HG03354 (cell line): ENCODE measurements at regions not wholly inside any gene's neighbourhood (a gene's known extent, or its start where the extent isn't known, plus 50 kb on each side); places are given as distances from the start of the nearest gene placed in this dataset.

Source experiments
- ATAC-seq: cut with Tn5 transposase; IDR thresholded peaks from one replicate; pipeline ENCODE4 v1.9.1; 2021; ENCODE audit warnings: mild to moderate bottlenecking; ENCODE audit not compliant: unreplicated experiment, poor library complexity, severe bottlenecking

- ATAC-seq, result no peak
Observed at GRCh38 chr15:48025118-48025517, 95.7 kb upstream of the SLC24A5 start.

- ATAC-seq, result no peak
Observed at GRCh38 chr15:48028712-48029111, 92.1 kb upstream of the SLC24A5 start.

DNA sequence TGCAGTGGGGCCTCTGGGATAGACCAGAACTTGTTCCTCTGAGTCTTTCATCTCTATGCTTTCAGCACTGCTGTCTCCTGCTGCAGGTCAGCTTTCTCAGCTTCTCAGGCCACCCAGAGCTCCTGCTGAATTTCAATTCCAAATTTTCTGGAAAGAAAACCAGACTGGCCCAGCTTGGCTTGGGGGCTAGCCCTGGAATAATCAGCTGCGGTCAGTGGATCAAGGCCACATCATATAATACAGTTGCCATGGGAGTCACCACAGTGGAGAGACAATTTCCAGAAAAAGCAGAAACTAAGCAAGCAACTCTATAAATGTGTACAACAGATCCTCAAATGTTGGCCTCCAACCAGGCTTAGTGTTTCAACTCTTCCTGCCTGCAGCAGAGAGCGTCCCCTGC, 91.1 kb upstream of the SLC24A5 start:
- ATAC-seq, result no peak

GRCh38 chr15:48031466-48031865, 89.3 kb upstream of the SLC24A5 start:
- no peak for ATAC-seq

GRCh38 chr15:48031973-48032372, 88.8 kb upstream of the SLC24A5 start:
- ATAC-seq, result no peak

- ATAC-seq, result no peak
Observed at GRCh38 chr15:48032911-48033310, 87.9 kb upstream of the SLC24A5 start.

- no peak for ATAC-seq
Observed at GRCh38 chr15:48038221-48038620, 82.6 kb upstream of the SLC24A5 start.

GRCh38 chr15:48040166-48040817, 80.5 kb upstream of the SLC24A5 start:
- ATAC-seq, result no peak

- no peak for ATAC-seq
Observed at GRCh38 chr15:48041454-48041853, 79.3 kb upstream of the SLC24A5 start.

DNA sequence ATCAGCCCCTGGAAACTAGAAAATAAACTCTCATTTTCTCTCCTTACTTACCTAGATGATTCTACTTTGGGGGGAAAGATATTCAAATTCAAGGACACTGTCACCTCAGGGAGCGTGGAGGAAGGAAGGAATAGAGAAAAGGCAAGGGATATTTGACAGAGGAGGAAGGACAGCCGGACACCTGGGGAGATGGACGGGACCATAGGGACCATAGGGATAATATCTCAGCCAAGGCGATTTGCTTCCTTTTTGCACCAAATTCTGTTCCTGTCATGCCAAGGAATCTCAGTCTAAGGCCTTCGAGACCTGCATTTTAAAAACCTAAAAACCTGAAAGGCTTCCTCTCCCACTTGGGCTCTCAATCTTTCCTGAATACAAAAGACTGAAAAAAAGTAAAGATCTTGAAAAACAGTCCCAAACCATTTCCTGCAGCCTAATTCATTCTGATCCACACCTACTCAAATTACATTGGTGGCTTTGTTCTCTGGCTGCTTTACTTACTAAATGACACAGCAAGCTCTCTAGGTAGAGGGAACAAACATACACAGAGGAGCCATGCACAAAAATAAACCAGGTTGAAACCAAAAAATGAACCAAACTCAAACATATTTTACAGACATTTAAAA, 73.9 kb upstream of the SLC24A5 start:
- ATAC-seq, result no peak

- no peak for ATAC-seq
Observed at GRCh38 chr15:48049736-48050135, 71.1 kb upstream of the SLC24A5 start.

DNA sequence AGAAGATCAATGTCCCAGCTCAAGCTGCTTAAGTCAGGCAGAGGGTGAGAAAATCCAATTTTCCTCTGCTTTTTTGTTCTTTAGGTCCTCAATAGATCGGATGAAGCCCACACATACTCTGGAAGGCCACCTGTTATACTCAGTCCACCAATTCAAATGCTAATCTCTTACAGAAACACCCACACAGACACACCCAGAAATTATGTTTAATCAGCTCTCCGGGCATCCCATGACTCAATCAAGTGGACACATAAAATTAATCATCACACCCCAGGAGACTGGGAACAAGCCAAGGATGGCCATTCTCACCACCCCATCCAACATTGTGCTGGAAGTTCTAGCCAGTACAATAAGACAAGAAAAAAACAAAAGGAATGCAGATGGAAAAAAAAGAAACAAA, 67.8 kb upstream of the SLC24A5 start:
- no peak for ATAC-seq

DNA sequence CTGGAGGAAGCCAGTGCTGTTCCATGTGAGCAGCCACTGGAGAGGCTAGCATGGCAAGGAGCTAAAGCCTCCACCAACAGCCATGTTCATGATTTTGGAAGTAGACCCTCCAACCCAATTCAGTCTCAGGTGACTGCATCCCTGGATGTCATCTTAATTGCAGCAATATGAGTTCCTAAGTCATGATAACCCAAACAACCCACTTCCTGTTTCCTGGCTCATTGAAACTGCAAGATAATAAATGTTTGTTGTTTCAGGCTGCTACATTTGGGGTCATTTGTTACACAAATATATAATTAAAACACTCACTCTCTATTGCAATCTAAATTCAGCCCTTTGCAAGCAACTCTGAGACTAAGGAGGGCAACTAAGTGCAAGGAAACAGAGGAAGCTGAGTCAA, 62.4 kb upstream of the SLC24A5 start:
- no peak for ATAC-seq

- ATAC-seq, result no peak
Observed at GRCh38 chr15:48059791-48060190, 61.0 kb upstream of the SLC24A5 start.

GRCh38 chr15:48060396-48060795, 60.4 kb upstream of the SLC24A5 start:
- no peak for ATAC-seq

DNA sequence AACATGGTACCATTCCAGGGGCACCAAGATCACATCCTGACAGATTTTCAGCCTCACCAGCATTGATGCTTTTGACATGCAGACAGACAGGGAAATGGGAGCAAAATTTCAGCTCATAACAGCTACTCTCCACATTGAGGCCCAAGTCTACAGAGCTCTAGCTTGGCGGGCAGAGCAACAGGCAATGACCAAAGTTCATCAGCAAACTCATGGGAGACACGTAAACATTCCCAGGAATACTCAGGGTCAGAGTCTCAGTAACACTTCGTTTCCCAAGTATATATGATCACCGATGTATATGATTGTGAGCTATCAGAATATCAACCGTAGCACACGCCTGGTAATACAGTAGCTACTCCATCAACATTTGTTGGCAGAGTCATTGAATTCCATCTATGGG, 59.2 kb upstream of the SLC24A5 start:
- no peak for ATAC-seq

DNA sequence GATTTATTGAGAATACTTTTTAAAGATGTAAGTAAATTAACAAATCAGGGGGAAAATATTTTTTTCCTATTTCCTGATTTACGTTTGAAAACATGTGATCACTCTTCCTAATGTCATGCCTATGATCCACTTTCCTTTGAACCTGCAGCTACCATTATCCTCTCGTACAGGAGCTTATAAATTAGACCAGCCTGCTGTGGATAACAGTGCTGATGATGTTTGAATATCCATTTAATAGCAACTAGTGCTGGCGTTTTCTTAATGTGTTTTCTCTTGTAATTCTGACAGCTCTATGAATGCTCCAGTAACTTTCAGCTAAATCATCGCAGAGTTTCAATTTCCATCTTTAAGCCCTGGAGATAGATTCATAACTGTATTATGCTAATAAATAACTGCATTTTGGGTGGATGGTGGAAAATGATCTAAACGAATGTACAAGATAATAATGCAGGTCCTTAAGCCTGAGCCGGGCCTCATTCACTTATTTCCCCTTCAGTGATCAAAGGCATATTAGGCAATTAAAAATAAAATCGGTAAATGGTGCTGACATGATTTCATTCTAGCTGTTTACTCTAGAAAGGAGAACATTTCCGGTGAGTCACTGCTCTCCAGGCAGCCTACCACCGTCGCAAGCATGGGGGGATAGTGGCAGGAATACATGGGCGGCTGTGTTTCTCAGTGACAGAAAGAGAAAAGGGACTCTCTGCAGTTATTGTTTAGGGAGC, 58.5 kb upstream of the SLC24A5 start:
- ATAC-seq, result no peak

DNA sequence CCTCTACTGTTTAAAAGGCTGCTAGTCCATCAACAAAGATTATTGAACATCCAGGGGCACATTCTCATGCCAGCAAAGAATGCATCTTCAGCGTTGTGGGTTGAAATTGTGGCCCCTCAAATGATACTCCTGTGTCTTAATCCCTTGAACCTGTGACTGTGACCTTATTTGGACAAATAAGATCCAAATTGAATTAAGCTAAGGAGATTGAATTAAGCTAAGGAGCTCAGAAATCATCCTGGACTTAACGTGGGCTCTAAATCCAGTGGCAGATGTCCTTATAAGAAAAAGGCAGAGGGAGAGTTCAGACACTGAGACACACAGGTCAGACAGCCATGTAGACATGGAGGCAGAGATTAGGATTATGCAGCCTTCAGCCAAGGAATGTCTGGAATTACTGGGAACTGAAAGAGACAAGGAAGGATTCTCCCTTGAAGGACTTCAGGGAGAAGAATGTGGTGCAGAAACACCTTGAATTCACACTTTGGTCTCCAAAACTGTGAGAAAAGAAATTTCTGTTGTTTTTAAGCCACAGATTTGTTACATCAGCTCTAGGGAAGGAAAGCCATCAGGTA, 57.3 kb upstream of the SLC24A5 start:
- ATAC-seq, result no peak

GRCh38 chr15:48064421-48064820, 56.4 kb upstream of the SLC24A5 start:
- ATAC-seq, result no peak

GRCh38 chr15:48066456-48066855, 54.3 kb upstream of the SLC24A5 start:
- ATAC-seq, result no peak
